KMS-11 (cell line): ENCODE measurements at regions not wholly inside any gene's neighbourhood (a gene's known extent, or its start where the extent isn't known, plus 50 kb on each side); places are given as distances from the start of the nearest gene placed in this dataset.

Experiments
- H2AFZ ChIP-seq: fragments of 200-600 bp; sonication (generic); 2 replicates; pipeline ENCODE4 v1.6.1; 2016; ENCODE audit warnings: antibody characterized with exemption, mixed run types, low read depth
- H3K27ac ChIP-seq: fragments of 200-600 bp; sonication (generic); 2 replicates; pipeline ENCODE4 v1.6.1; 2016; ENCODE audit warnings: mild to moderate bottlenecking, mixed run types
- H3K27me3 ChIP-seq: fragments of 200-600 bp; sonication (generic); 2 replicates; pipeline ENCODE4 v1.6.1; 2017; ENCODE audit warnings: mild to moderate bottlenecking, low read depth, mixed run types, moderate library complexity; ENCODE audit not compliant: insufficient read depth
- H3K36me3 ChIP-seq: fragments of 200-600 bp; sonication (generic); 2 replicates; pipeline ENCODE4 v1.6.1; 2017; ENCODE audit warnings: mild to moderate bottlenecking, mixed run types; ENCODE audit not compliant: insufficient read depth
- H3K4me1 ChIP-seq: fragments of 200-600 bp; sonication (generic); 2 replicates; pipeline ENCODE4 v1.6.1; 2016; ENCODE audit warnings: mild to moderate bottlenecking, low read depth, mixed run types; ENCODE audit not compliant: poor library complexity, severe bottlenecking
- H3K4me2 ChIP-seq: fragments of 200-600 bp; sonication (generic); 2 replicates; pipeline ENCODE4 v1.7.0; 2016; ENCODE audit warnings: mild to moderate bottlenecking, mixed run types
- H3K4me3 ChIP-seq: fragments of 200-600 bp; sonication (generic); IDR thresholded peaks from 2 replicates; pipeline ENCODE4 v1.6.1; 2017; ENCODE audit warnings: low read depth, low read length, mixed read lengths; ENCODE audit not compliant: insufficient read depth
- H3K79me2 ChIP-seq: fragments of 200-600 bp; sonication (generic); 2 replicates; pipeline ENCODE4 v1.6.1; 2016; ENCODE audit warnings: low read depth, mixed run types; ENCODE audit not compliant: insufficient read depth
- H3K9ac ChIP-seq: fragments of 200-600 bp; sonication (generic); 2 replicates; pipeline ENCODE4 v1.6.1; 2016; ENCODE audit warnings: mild to moderate bottlenecking, mixed run types
- H4K20me1 ChIP-seq: fragments of 200-600 bp; sonication (generic); 2 replicates; pipeline ENCODE4 v1.6.1; 2016; ENCODE audit warnings: mild to moderate bottlenecking, mixed run types; ENCODE audit not compliant: insufficient read depth
- TF ChIP-seq, protein P1 (sequence below): fragments of 200-600 bp; sonication (generic); conservative IDR thresholded peaks from 2 replicates; pipeline ENCODE4 v1.6.1; 2017; ENCODE audit warnings: low read depth, mild to moderate bottlenecking, antibody characterized with exemption, low read length, moderate library complexity, mixed read lengths

DNA sequence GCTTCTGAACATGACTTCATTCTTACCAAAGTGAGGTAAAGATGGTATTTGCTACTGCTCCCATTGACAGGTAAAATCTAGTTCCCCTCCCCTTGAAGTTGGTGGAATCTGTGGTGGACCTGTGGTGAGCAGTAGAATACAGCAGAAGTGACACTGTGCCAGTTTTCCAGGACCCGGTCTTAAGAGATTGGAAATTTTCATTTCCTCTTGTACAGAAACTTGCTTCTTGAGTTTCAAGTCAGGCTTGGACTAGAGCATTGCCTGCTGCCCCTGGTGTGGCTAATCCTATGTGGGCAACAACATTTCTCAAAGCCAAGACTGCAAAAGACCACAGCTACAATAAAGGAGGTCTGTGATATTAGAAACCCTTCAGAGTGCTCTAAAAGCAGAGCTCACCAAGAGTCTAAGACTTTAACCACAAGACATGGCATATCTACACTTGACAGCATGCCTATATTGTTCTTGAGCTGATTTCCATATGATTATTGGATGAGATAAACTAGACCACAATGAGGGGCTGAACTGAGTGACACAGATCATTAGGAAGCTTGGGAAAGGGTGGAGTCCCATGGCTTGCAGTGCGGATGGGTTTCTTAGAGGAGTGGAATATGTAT is 458.1 kb downstream of the BCL11A start:
- no peaks in the 10 kb centered on the region for H3K27me3 ChIP-seq
- no peaks in the 10 kb centered on the region for H3K4me1 ChIP-seq
- no peak overlapping the region for H2AFZ ChIP-seq
- TF ChIP-seq, protein P1, sequence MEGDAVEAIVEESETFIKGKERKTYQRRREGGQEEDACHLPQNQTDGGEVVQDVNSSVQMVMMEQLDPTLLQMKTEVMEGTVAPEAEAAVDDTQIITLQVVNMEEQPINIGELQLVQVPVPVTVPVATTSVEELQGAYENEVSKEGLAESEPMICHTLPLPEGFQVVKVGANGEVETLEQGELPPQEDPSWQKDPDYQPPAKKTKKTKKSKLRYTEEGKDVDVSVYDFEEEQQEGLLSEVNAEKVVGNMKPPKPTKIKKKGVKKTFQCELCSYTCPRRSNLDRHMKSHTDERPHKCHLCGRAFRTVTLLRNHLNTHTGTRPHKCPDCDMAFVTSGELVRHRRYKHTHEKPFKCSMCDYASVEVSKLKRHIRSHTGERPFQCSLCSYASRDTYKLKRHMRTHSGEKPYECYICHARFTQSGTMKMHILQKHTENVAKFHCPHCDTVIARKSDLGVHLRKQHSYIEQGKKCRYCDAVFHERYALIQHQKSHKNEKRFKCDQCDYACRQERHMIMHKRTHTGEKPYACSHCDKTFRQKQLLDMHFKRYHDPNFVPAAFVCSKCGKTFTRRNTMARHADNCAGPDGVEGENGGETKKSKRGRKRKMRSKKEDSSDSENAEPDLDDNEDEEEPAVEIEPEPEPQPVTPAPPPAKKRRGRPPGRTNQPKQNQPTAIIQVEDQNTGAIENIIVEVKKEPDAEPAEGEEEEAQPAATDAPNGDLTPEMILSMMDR: no peak
- H3K4me2 ChIP-seq: no peak overlapping the region
- H3K4me3 ChIP-seq: no peak overlapping the region
- no peak overlapping the region for H3K27ac ChIP-seq
- H4K20me1 ChIP-seq: no peaks in the 10 kb centered on the region
- H3K36me3 ChIP-seq: no peaks in the 10 kb centered on the region
- no peaks in the 10 kb centered on the region for H3K79me2 ChIP-seq
- H3K9ac ChIP-seq: no peak overlapping the region

DNA sequence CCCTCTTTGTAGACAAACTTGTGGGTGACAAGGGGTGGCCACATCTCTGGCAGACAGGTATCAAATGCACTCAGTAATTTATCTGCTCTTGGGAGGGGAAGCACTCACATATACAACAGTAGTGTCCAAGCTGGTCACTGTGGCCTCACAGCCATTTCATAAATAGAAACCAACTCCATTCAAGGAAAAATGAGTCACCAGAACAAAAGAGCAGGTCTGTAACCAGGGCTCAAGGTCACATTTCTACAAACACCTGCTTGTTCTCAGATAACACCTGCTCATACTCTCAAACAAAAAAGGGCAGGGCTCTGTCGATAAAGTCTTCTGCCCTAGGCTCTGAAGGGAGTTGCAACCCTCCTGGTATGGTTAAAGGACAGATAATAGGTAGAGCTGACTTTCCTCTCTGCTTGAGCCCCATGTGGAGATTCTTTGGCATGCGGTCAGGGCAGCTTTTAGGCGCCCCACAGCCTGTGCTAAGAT is 459.0 kb downstream of the BCL11A start:
- no peak overlapping the region for H3K4me3 ChIP-seq
- TF ChIP-seq, protein P1: no peak
- H4K20me1 ChIP-seq: no peaks in the 10 kb centered on the region
- H3K4me2 ChIP-seq: no peak overlapping the region
- H3K36me3 ChIP-seq: no peaks in the 10 kb centered on the region
- H3K4me1 ChIP-seq: no peaks in the 10 kb centered on the region
- no peaks in the 10 kb centered on the region for H3K79me2 ChIP-seq
- H3K27ac ChIP-seq: no peak overlapping the region
- H2AFZ ChIP-seq: no peak overlapping the region
- H3K27me3 ChIP-seq: no peaks in the 10 kb centered on the region
- H3K9ac ChIP-seq: no peak overlapping the region

DNA sequence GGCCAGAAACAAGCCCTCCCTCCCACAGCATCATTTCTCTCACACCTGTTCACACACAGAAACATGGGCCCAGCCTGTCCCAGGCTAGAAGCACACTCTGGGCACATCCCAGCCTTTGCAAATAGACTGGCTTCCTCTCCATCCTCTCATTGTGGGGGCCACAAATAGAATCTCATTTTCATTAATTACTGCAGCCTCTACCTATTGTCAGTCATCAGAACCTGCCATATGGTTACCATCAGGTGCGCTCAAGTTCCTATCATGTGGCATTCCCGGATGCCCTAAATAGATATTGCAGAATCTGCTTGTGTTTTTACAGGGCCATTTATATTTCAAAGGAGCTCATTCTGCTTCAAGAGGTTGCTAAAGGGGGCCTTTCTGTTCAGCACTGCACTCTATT is 460.7 kb downstream of the BCL11A start:
- Histone ChIP-seq H3K27me3 (no peaks in the 10 kb centered on the region), H3K36me3 (no peaks in the 10 kb centered on the region), H3K79me2 (no peaks in the 10 kb centered on the region), H2AFZ (no peak overlapping the region), H3K4me2 (no peak overlapping the region), H3K4me3 (no peak overlapping the region), H3K4me1 (no peaks in the 10 kb centered on the region), H3K27ac (no peak overlapping the region), H4K20me1 (no peaks in the 10 kb centered on the region), H3K9ac (no peak overlapping the region)
- TF ChIP-seq, protein P1: no peak

DNA sequence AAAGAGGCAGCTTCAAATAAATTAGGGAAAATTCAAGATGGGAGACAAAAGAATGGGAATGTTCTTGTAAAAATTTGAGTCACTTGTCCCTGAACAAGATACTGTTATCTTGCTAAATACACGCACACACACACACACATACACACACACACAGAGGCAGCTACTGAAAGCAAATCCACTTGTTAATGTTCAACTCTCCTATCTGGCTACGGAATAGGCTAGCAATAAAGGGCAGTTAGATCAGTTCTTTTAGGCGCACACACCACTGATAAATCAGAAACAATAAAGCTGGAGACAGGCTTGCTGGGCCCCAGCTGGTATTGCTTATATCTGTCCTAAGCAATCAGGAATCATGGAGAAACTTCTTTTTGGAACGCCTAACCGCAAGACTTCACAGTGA is 461.6 kb downstream of the BCL11A start:
- no peak overlapping the region for H3K4me2 ChIP-seq
- no peak overlapping the region for H3K9ac ChIP-seq
- H3K27me3 ChIP-seq: no peaks in the 10 kb centered on the region
- H3K27ac ChIP-seq: no peak overlapping the region
- no peaks in the 10 kb centered on the region for H3K4me1 ChIP-seq
- TF ChIP-seq, protein P1: no peak
- no peaks in the 10 kb centered on the region for H4K20me1 ChIP-seq
- H3K36me3 ChIP-seq: no peaks in the 10 kb centered on the region
- no peak overlapping the region for H2AFZ ChIP-seq
- no peak overlapping the region for H3K4me3 ChIP-seq
- no peaks in the 10 kb centered on the region for H3K79me2 ChIP-seq
